HFFc6 (cell line): ENCODE measurements at regions not wholly inside any gene's neighbourhood (a gene's known extent, or its start where the extent isn't known, plus 50 kb on each side); places are given as distances from the start of the nearest gene placed in this dataset.

Experiments
- DNase-seq: peaks from one replicate; pipeline ENCODE4 v3.0.0-alpha.2; 2018
- H3K27ac Mint-ChIP-seq: 2 replicates; pipeline ENCODE4 v1.8.0; 2020; ENCODE audit warnings: mild to moderate bottlenecking, mixed read lengths
- H3K27me3 Mint-ChIP-seq: 2 replicates; pipeline ENCODE4 v1.8.0; 2021; ENCODE audit warnings: mild to moderate bottlenecking, moderate library complexity, mixed read lengths; ENCODE audit not compliant: insufficient read depth
- H3K36me3 Mint-ChIP-seq: 2 replicates; pipeline ENCODE4 v1.8.0; 2021; ENCODE audit warnings: low read depth, mixed read lengths
- H3K4me1 Mint-ChIP-seq: 2 replicates; pipeline ENCODE4 v1.8.0; 2020; ENCODE audit warnings: low read depth, mixed read lengths
- H3K4me3 Mint-ChIP-seq: 2 replicates; pipeline ENCODE4 v1.8.0; 2020; ENCODE audit warnings: mild to moderate bottlenecking, moderate library complexity, mixed read lengths
- H3K9me3 Mint-ChIP-seq: 2 replicates; pipeline ENCODE4 v1.8.0; 2020; ENCODE audit warnings: mild to moderate bottlenecking, mixed read lengths
- CTCF ChIP-seq: fragments of 200-600 bp; sonication (generic); IDR thresholded peaks from 2 replicates; pipeline ENCODE4 v1.5.0; 2021; ENCODE audit warnings: antibody characterized with exemption, mild to moderate bottlenecking

- DNase-seq = no peak
- Mint-ChIP-seq H3K27me3 (no peaks in the 10 kb centered on the region), H3K4me3 (peak overlapping the region; percentile 81), H3K4me1 (peaks cover 35% of the 10 kb centered on the region), H3K9me3 (peaks cover 4% of the 10 kb centered on the region; the same call in 1 of the 2 replicates), H3K27ac (peak overlapping the region; percentile 94), H3K36me3 (peaks cover 6% of the 10 kb centered on the region)
- TF ChIP-seq CTCF = no peak
These were observed 325.2 kb downstream of the MN1 start for GRCh38 chr22:27476318-27476717.

GRCh38 chr22:27476729-27477128, 324.8 kb downstream of the MN1 start:
- H3K27ac Mint-ChIP-seq = peak overlapping the region; percentile 94
- H3K4me3 Mint-ChIP-seq = peak overlapping the region; percentile 81
- peak; percentile 77 for DNase-seq
- peaks cover 6% of the 10 kb centered on the region for H3K36me3 Mint-ChIP-seq
- no peak for TF ChIP-seq CTCF
- H3K27me3 Mint-ChIP-seq = no peaks in the 10 kb centered on the region; the same call in 1 of the 2 replicates
- peaks cover 35% of the 10 kb centered on the region for H3K4me1 Mint-ChIP-seq
- H3K9me3 Mint-ChIP-seq = peaks cover 4% of the 10 kb centered on the region; the same call in 1 of the 2 replicates

GRCh38 chr22:27477171-27477570, 324.4 kb downstream of the MN1 start:
- Mint-ChIP-seq H3K27ac (peak overlapping the region; percentile 94), H3K27me3 (no peaks in the 10 kb centered on the region; the same call in 1 of the 2 replicates), H3K9me3 (peaks cover 4% of the 10 kb centered on the region; the same call in 1 of the 2 replicates), H3K4me1 (peaks cover 35% of the 10 kb centered on the region), H3K4me3 (no peak overlapping the region), H3K36me3 (peaks cover 6% of the 10 kb centered on the region)
- no peak for TF ChIP-seq CTCF
- DNase-seq = no peak

GRCh38 chr22:27480487-27480886, 321.1 kb downstream of the MN1 start:
- H3K36me3 Mint-ChIP-seq = peaks cover 6% of the 10 kb centered on the region
- H3K9me3 Mint-ChIP-seq = peaks cover 4% of the 10 kb centered on the region; the same call in 1 of the 2 replicates
- no peak overlapping the region for H3K27ac Mint-ChIP-seq
- peaks cover 3% of the 10 kb centered on the region for H3K27me3 Mint-ChIP-seq
- no peak for TF ChIP-seq CTCF
- H3K4me3 Mint-ChIP-seq = no peak overlapping the region
- peaks cover 23% of the 10 kb centered on the region for H3K4me1 Mint-ChIP-seq
- no peak for DNase-seq

- Mint-ChIP-seq H3K4me3 (no peak overlapping the region), H3K27ac (no peak overlapping the region), H3K27me3 (peaks cover 3% of the 10 kb centered on the region), H3K4me1 (peaks cover 5% of the 10 kb centered on the region), H3K9me3 (peaks cover 8% of the 10 kb centered on the region), H3K36me3 (peaks cover 12% of the 10 kb centered on the region)
- no peak for TF ChIP-seq CTCF
- no peak for DNase-seq
These were observed 319.2 kb downstream of the MN1 start for GRCh38 chr22:27482402-27482801.
